Medulla oblongata (tissue), 1 donor: ENCODE measurements at regions not wholly inside any gene's neighbourhood (a gene's known extent, or its start where the extent isn't known, plus 50 kb on each side); places are given as distances from the start of the nearest gene placed in this dataset.
"Not testable (repeated sequence)": the region's sequence is repeated elsewhere in the genome, so short reads cannot be mapped to it uniquely, and the experiment has no call there.

Experiments used
- DNase-seq: peaks from one replicate; pipeline ENCODE4 v3.0.0-alpha.2; 2015; ENCODE audit errors: extremely low spot score

- DNase-seq: no peak
Measured at GRCh38 chr11:92605667-92606066, 363.8 kb upstream of the MTNR1B start.

GRCh38 chr11:92607969-92608722 lies 361.3 kb upstream of the MTNR1B start:
- no peak for DNase-seq

GRCh38 chr11:92611157-92611556 lies 358.3 kb upstream of the MTNR1B start:
- DNase-seq: no peak

- DNase-seq: not testable (repeated sequence)
Measured at GRCh38 chr11:92618020-92618419, 351.4 kb upstream of the MTNR1B start.

GRCh38 chr11:92623055-92623454 lies 346.4 kb upstream of the MTNR1B start:
- DNase-seq: no peak

GRCh38 chr11:92625894-92626293 lies 343.6 kb upstream of the MTNR1B start:
- DNase-seq: no peak

- DNase-seq: no peak
Measured at GRCh38 chr11:92626624-92627023, 342.8 kb upstream of the MTNR1B start.

GRCh38 chr11:92627615-92628256 lies 341.7 kb upstream of the MTNR1B start:
- no peak for DNase-seq

- no peak for DNase-seq
Measured at GRCh38 chr11:92628401-92629292, 340.8 kb upstream of the MTNR1B start.

- no peak for DNase-seq
Measured at GRCh38 chr11:92632495-92632894, 337.0 kb upstream of the MTNR1B start.

GRCh38 chr11:92633820-92634219 lies 335.6 kb upstream of the MTNR1B start:
- DNase-seq: no peak

GRCh38 chr11:92636543-92637188 lies 332.8 kb upstream of the MTNR1B start:
- DNase-seq: no peak

GRCh38 chr11:92638678-92639077 lies 330.8 kb upstream of the MTNR1B start:
- no peak for DNase-seq

GRCh38 chr11:92642177-92642931 lies 327.1 kb upstream of the MTNR1B start:
- no peak for DNase-seq

- no peak for DNase-seq
Measured at GRCh38 chr11:92643827-92644226, 325.6 kb upstream of the MTNR1B start.

GRCh38 chr11:92644595-92645445 lies 324.6 kb upstream of the MTNR1B start:
- no peak for DNase-seq

- DNase-seq: no peak
Measured at GRCh38 chr11:92651159-92651558, 318.3 kb upstream of the MTNR1B start.

GRCh38 chr11:92653454-92653853 lies 316.0 kb upstream of the MTNR1B start:
- no peak for DNase-seq

GRCh38 chr11:92656783-92657182 lies 312.7 kb upstream of the MTNR1B start:
- DNase-seq: no peak

GRCh38 chr11:92657226-92657625 lies 312.2 kb upstream of the MTNR1B start:
- no peak for DNase-seq
